GM12892 (cell line): ENCODE measurements at regions not wholly inside any gene's neighbourhood (a gene's known extent, or its start where the extent isn't known, plus 50 kb on each side); places are given as distances from the start of the nearest gene placed in this dataset.

Experiments
- POLR2A ChIP-seq: IDR thresholded peaks from 2 replicates; pipeline ENCODE4 v1.6.1; 2011; ENCODE audit warnings: low read depth, low read length, control low read depth
- TAF1 ChIP-seq: IDR thresholded peaks from 2 replicates; pipeline ENCODE4 v1.6.1; 2011; ENCODE audit warnings: low read depth, mild to moderate bottlenecking, control low read depth, low read length, borderline replicate concordance

DNA sequence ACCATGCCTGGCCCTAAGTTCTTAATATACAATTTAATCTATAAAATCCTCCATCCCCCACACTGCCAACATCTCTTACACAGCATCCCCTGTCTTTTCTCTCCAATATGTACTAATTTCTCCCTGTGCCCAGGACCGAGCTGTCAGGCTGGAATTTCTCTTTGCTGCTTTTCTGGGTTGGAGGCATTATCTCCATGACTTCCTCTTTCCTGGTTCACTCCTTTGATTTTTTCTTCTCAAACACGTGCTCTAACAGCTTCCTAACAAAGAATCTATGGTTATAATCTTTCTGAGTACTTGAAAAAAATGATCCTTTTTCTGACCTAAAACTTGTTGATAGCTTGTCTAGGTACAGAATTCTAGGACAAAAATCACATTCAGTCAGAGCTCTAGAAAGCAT, 112.8 kb downstream of the C1D start:
- TF ChIP-seq POLR2A (no peak), TAF1 (no peak)
